ENCODE measurements at regions not wholly inside any gene's neighbourhood (a gene's known extent, or its start where the extent isn't known, plus 50 kb on each side); places are given as distances from the start of the nearest gene placed in this dataset.

DNA sequence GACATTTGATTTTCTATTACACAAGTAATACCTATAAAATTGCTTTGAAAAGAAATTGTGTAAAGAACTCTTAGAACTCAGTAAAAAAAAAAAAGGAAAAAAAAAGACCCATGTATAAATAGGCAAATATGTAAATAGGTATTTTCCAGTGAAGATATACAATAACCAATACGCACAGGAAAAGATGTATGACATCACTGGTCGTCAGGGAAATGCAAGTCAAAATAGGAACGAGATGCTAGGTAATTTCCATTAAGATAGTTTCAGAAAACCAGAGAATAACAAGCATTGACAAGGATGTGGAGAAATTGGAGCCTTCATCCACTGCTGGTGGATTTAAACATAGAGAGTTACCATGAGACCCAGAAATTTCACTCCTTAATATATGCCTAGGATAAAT is 708.8 kb downstream of the MTRR start:
- no peaks in the 10 kb centered on the region for H3K36me3 ChIP-seq (ENCODE audit: control insufficient read depth in 1 of 2, insufficient read depth in 2 of 2, low read length in 2 of 2)
- TF ChIP-seq, protein P1, sequence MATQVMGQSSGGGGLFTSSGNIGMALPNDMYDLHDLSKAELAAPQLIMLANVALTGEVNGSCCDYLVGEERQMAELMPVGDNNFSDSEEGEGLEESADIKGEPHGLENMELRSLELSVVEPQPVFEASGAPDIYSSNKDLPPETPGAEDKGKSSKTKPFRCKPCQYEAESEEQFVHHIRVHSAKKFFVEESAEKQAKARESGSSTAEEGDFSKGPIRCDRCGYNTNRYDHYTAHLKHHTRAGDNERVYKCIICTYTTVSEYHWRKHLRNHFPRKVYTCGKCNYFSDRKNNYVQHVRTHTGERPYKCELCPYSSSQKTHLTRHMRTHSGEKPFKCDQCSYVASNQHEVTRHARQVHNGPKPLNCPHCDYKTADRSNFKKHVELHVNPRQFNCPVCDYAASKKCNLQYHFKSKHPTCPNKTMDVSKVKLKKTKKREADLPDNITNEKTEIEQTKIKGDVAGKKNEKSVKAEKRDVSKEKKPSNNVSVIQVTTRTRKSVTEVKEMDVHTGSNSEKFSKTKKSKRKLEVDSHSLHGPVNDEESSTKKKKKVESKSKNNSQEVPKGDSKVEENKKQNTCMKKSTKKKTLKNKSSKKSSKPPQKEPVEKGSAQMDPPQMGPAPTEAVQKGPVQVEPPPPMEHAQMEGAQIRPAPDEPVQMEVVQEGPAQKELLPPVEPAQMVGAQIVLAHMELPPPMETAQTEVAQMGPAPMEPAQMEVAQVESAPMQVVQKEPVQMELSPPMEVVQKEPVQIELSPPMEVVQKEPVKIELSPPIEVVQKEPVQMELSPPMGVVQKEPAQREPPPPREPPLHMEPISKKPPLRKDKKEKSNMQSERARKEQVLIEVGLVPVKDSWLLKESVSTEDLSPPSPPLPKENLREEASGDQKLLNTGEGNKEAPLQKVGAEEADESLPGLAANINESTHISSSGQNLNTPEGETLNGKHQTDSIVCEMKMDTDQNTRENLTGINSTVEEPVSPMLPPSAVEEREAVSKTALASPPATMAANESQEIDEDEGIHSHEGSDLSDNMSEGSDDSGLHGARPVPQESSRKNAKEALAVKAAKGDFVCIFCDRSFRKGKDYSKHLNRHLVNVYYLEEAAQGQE (IDR thresholded peaks at IDR 0.05; ENCODE audit: low read depth), result no peak
- H3K9ac ChIP-seq (ENCODE audit: low read length), result no peak overlapping the region
- ChIA-PET CTCF (no interaction called here), POLR2A (no interaction called here), RAD21 (ENCODE audit: low non-redundant PET in 1 of 2, low total read pairs in 2 of 2, uncharacterized antibody in 2 of 2, unreplicated experiment in 2 of 2) (no interaction called here)
- no peaks in the 10 kb centered on the region for H3K79me2 ChIP-seq (ENCODE audit: insufficient read depth, low read length)
- ATAC-seq (no peak), DNase-seq (ENCODE audit: low read depth, low spot score) (no peak)
- H2AFZ ChIP-seq (ENCODE audit: low read depth, low read length, poor library complexity, severe bottlenecking), result no peak overlapping the region
- intact Hi-C loops (cut with micrococcal nuclease), result no loop called here
- H3K27ac ChIP-seq (ENCODE audit: low read depth, low read length), result no peak overlapping the region
- H3K4me2 ChIP-seq (ENCODE audit: low read length), result no peak overlapping the region
- no peaks in the 10 kb centered on the region for H3K4me1 ChIP-seq (ENCODE audit: control insufficient read depth in 1 of 2, insufficient read depth in 2 of 2, low read length in 2 of 2)
- H3K27me3 ChIP-seq (ENCODE audit: insufficient read depth, low read length), result no peaks in the 10 kb centered on the region
- BruUV-seq (replicated peaks), result no TSS peak
- no peak overlapping the region for H3K4me3 ChIP-seq (replicated peaks in 1 of 2; ENCODE audit: low read depth in 1 of 2, low read length in 2 of 2)
- H3K9me2 ChIP-seq (ENCODE audit: insufficient read depth), result no peaks in the 10 kb centered on the region
- no peaks in the 10 kb centered on the region for H4K20me1 ChIP-seq (ENCODE audit: insufficient read depth)
- peaks cover 0 to 32% of the 10 kb centered on the region in 2 experiments; a peak in 2 of 4 replicates for H3K9me3 ChIP-seq (ENCODE audit: control insufficient read depth in 1 of 2, insufficient read depth in 1 of 2, low read depth in 1 of 2, low read length in 2 of 2)

DNA sequence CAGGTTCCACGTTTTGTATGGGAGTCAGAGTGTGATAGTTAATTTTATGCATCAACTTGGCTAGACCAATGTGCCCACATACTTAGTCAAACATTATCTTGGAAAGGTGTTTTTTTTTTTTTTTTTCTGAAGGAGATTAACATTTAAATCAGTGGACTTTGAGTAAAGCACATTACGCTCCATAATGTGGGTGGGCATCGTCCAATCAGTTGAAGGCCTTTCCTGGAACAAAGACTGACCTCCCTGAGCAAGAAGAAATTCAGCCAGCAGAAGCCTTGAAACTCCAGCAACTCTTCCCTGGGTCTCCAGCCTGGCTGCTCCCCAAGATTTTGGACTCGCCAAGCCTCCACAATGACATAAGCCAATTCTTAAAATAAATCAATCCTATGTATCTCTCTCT is 711.4 kb downstream of the MTRR start:
- Histone ChIP-seq H3K4me1 (ENCODE audit: control insufficient read depth in 1 of 2, insufficient read depth in 2 of 2, low read length in 2 of 2) (no peaks in the 10 kb centered on the region), H3K4me3 (replicated peaks in 1 of 2; ENCODE audit: low read depth in 1 of 2, low read length in 2 of 2) (no peak overlapping the region), H3K27ac (ENCODE audit: low read depth, low read length) (no peak overlapping the region), H3K27me3 (ENCODE audit: insufficient read depth, low read length) (no peaks in the 10 kb centered on the region), H3K36me3 (ENCODE audit: control insufficient read depth in 1 of 2, insufficient read depth in 2 of 2, low read length in 2 of 2) (no peaks in the 10 kb centered on the region), H3K79me2 (ENCODE audit: insufficient read depth, low read length) (no peaks in the 10 kb centered on the region), H3K9ac (ENCODE audit: low read length) (no peak overlapping the region), H3K9me2 (ENCODE audit: insufficient read depth) (no peaks in the 10 kb centered on the region), H3K4me2 (ENCODE audit: low read length) (no peak overlapping the region), H4K20me1 (ENCODE audit: insufficient read depth) (no peaks in the 10 kb centered on the region), H2AFZ (ENCODE audit: low read depth, low read length, poor library complexity, severe bottlenecking) (no peak overlapping the region), H3K9me3 (ENCODE audit: control insufficient read depth in 1 of 2, insufficient read depth in 1 of 2, low read depth in 1 of 2, low read length in 2 of 2) (peaks cover 3 to 31% of the 10 kb centered on the region in 2 experiments; a peak in 2 of 4 replicates)
- intact Hi-C loops (cut with micrococcal nuclease), result no loop called here
- CTCF ChIA-PET, result no interaction called here
- DNase-seq (ENCODE audit: low read depth, low spot score), result no peak
- no TSS peak for BruUV-seq (replicated peaks)
- POLR2A ChIA-PET, result no interaction called here
- RAD21 ChIA-PET (ENCODE audit: low non-redundant PET in 1 of 2, low total read pairs in 2 of 2, uncharacterized antibody in 2 of 2, unreplicated experiment in 2 of 2), result no interaction called here
- ATAC-seq, result no peak
- no peak for TF ChIP-seq YY1 (IDR thresholded peaks at IDR 0.05; ENCODE audit: extremely low read depth, insufficient replicate concordance, low read depth, low read length)
- no peak for TF ChIP-seq RAD21 (IDR thresholded peaks at IDR 0.05; ENCODE audit: low read depth)
- TF ChIP-seq EZH2phosphoT487 (IDR thresholded peaks at IDR 0.05; ENCODE audit: borderline replicate concordance), result no peak
- TF ChIP-seq, protein P2, sequence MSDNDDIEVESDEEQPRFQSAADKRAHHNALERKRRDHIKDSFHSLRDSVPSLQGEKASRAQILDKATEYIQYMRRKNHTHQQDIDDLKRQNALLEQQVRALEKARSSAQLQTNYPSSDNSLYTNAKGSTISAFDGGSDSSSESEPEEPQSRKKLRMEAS (IDR thresholded peaks at IDR 0.05), result no peak
- TF ChIP-seq ZFX (IDR thresholded peaks at IDR 0.05), result no peak
- TF ChIP-seq JUND (IDR thresholded peaks at IDR 0.05), result no peak
- TF ChIP-seq ZNF274 (IDR thresholded peaks at IDR 0.05; ENCODE audit: low read depth, low read length), result no peak
- no peak for TF ChIP-seq POLR2A (IDR thresholded peaks at IDR 0.05; ENCODE audit: borderline replicate concordance, extremely low read depth, insufficient read depth, insufficient read length)
- TF ChIP-seq POLR2AphosphoS5 (IDR thresholded peaks at IDR 0.05; ENCODE audit: low read depth, low read length), result no peak
- no peak for TF ChIP-seq SIN3A (IDR thresholded peaks at IDR 0.05; ENCODE audit: low read depth)
- TF ChIP-seq SRF (IDR thresholded peaks at IDR 0.05; ENCODE audit: low read depth), result no peak
- no peak for TF ChIP-seq CEBPB (IDR thresholded peaks at IDR 0.05; ENCODE audit: low read depth)
- TF ChIP-seq, protein P3, sequence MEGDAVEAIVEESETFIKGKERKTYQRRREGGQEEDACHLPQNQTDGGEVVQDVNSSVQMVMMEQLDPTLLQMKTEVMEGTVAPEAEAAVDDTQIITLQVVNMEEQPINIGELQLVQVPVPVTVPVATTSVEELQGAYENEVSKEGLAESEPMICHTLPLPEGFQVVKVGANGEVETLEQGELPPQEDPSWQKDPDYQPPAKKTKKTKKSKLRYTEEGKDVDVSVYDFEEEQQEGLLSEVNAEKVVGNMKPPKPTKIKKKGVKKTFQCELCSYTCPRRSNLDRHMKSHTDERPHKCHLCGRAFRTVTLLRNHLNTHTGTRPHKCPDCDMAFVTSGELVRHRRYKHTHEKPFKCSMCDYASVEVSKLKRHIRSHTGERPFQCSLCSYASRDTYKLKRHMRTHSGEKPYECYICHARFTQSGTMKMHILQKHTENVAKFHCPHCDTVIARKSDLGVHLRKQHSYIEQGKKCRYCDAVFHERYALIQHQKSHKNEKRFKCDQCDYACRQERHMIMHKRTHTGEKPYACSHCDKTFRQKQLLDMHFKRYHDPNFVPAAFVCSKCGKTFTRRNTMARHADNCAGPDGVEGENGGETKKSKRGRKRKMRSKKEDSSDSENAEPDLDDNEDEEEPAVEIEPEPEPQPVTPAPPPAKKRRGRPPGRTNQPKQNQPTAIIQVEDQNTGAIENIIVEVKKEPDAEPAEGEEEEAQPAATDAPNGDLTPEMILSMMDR (IDR thresholded peaks at IDR 0.05 in 2 of 3, conservative IDR thresholded peaks at IDR 0.05 in 1 of 3; ENCODE audit: borderline replicate concordance in 1 of 3, insufficient read depth in 1 of 3, low read depth in 2 of 3, low read length in 2 of 3), result no peak
- no peak for TF ChIP-seq EZH2 (IDR thresholded peaks at IDR 0.05)
